ENCODE measurements at regions not wholly inside any gene's neighbourhood (a gene's known extent, or its start where the extent isn't known, plus 50 kb on each side); places are given as distances from the start of the nearest gene placed in this dataset.

DNA sequence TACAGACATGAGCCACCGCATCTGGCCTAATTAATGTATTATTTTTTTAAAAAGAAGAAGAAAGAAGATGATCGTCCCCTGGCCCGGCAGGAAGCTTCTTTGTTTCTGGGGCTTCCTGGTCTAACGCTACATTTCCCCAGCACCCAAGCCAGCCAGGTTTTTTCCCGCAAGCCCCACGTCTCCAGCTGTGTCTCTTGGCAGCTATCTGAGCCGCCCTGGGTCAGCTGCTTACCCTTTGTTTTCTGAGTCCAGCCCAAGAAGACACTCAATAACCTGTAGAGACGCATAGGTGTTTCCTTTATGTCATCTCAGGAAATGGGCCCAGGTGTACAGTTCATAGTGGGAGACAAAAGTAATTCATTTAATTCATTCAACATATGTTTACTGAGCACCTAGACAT lies 110.2 kb downstream of the MTPAP start:
- TF ChIP-seq, protein P1, sequence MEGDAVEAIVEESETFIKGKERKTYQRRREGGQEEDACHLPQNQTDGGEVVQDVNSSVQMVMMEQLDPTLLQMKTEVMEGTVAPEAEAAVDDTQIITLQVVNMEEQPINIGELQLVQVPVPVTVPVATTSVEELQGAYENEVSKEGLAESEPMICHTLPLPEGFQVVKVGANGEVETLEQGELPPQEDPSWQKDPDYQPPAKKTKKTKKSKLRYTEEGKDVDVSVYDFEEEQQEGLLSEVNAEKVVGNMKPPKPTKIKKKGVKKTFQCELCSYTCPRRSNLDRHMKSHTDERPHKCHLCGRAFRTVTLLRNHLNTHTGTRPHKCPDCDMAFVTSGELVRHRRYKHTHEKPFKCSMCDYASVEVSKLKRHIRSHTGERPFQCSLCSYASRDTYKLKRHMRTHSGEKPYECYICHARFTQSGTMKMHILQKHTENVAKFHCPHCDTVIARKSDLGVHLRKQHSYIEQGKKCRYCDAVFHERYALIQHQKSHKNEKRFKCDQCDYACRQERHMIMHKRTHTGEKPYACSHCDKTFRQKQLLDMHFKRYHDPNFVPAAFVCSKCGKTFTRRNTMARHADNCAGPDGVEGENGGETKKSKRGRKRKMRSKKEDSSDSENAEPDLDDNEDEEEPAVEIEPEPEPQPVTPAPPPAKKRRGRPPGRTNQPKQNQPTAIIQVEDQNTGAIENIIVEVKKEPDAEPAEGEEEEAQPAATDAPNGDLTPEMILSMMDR (IDR thresholded peaks at IDR 0.05), result no peak
- TF ChIP-seq EP300 (IDR thresholded peaks at IDR 0.05), result no peak
